SU-DHL-6 (cell line): ENCODE measurements at regions not wholly inside any gene's neighbourhood (a gene's known extent, or its start where the extent isn't known, plus 50 kb on each side); places are given as distances from the start of the nearest gene placed in this dataset.

ENCODE experiments used
- H2AFZ ChIP-seq: fragments of 200-600 bp; sonication (generic); 2 replicates; pipeline ENCODE4 v1.6.1; 2014; ENCODE audit warnings: low read depth, mild to moderate bottlenecking, moderate library complexity, mixed read lengths, antibody characterized with exemption, low read length; ENCODE audit not compliant: severe bottlenecking
- H3F3A ChIP-seq: fragments of 200-600 bp; shearing (Covaris generic); 2 replicates; pipeline ENCODE4 v1.6.0; 2016; ENCODE audit warnings: antibody characterized with exemption, mild to moderate bottlenecking; ENCODE audit not compliant: insufficient read depth
- H3K27ac ChIP-seq: fragments of 200-600 bp; sonication (generic); 2 replicates; pipeline ENCODE4 v1.5.1; 2016; ENCODE audit warnings: low read depth, mild to moderate bottlenecking, low read length, moderate library complexity, mixed read lengths
- H3K27me3 ChIP-seq: fragments of 200-600 bp; sonication (generic), shearing (Covaris generic); 2 replicates; pipeline ENCODE4 v1.6.0; 2014; ENCODE audit warnings: mild to moderate bottlenecking, low read length
- H3K36me3 ChIP-seq: fragments of 200-600 bp; sonication (generic); 2 replicates; pipeline ENCODE4 v1.6.1; 2014; ENCODE audit warnings: mild to moderate bottlenecking, low read length, mixed read lengths
- H3K4me2 ChIP-seq: fragments of 300-600, 200-600 bp; shearing (Covaris generic), sonication (generic); 2 replicates; pipeline ENCODE4 v1.6.0; 2014; ENCODE audit warnings: low read length, low read depth, mild to moderate bottlenecking; ENCODE audit not compliant: poor library complexity, severe bottlenecking
- H3K4me3 ChIP-seq: fragments of 200-600 bp; sonication (generic); 2 replicates; pipeline ENCODE4 v1.5.1; 2014; ENCODE audit warnings: antibody characterized with exemption, low read length, mild to moderate bottlenecking, mixed read lengths; ENCODE audit not compliant: insufficient read depth, poor library complexity, severe bottlenecking
- H3K79me2 ChIP-seq: fragments of 200-600 bp; sonication (generic); 2 replicates; pipeline ENCODE4 v1.6.1; 2014; ENCODE audit warnings: mild to moderate bottlenecking, low read length, moderate library complexity; ENCODE audit not compliant: insufficient read depth
- H3K9ac ChIP-seq: fragments of 200-600 bp; sonication (generic); 2 replicates; pipeline ENCODE4 v1.7.0; 2014; ENCODE audit warnings: mild to moderate bottlenecking, low read length
- H3K9me2 ChIP-seq: fragments of 200-600 bp; sonication (generic); replicated peaks from 2 replicates; pipeline ENCODE4 v1.6.1; 2014; ENCODE audit warnings: low read length; ENCODE audit not compliant: insufficient read depth
- H3K9me3 ChIP-seq: fragments of 200-600 bp; sonication (generic); 2 replicates; pipeline ENCODE4 v1.6.1; 2014; ENCODE audit warnings: low read length, mixed read lengths; ENCODE audit not compliant: insufficient read depth
- H4K20me1 ChIP-seq: fragments of 200-600 bp; sonication (generic); 2 replicates; pipeline ENCODE4 v1.6.1; 2014; ENCODE audit warnings: low read depth, mild to moderate bottlenecking, antibody characterized with exemption, low read length, moderate library complexity, mixed read lengths
- EZH2phosphoT487 ChIP-seq: fragments of 200-600 bp; sonication (generic), shearing (Covaris generic); conservative IDR thresholded peaks from 2 replicates; pipeline ENCODE4 v1.6.1; 2018; ENCODE audit warnings: mild to moderate bottlenecking, antibody characterized with exemption, low read length, moderate library complexity, mixed read lengths
- TF ChIP-seq, protein P1 (sequence below): fragments of 200-600 bp; sonication (generic); IDR thresholded peaks from one replicate; pipeline ENCODE4 v1.5.1; 2017; ENCODE audit warnings: antibody characterized with exemption, mild to moderate bottlenecking, low read length, moderate library complexity; ENCODE audit not compliant: insufficient read depth, poor library complexity, severe bottlenecking

DNA sequence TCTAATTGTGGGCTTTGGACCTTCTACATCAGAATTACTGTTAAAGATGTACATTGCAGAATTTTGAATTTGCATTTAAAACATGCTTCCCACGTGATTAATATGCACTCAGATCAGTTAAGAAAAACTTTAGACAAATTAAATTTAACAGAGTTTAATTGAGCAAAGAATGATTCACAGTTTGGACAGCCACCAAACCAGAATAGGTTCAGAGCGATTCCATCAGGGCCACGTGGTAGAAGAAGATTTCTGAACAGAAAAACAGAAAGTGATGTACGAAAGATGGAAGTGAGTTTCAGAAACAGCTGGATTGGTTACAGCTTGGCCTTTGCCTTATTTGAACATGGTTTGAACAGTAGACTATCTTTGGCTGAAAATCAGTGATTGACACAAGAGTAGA is 704.2 kb upstream of the MAP3K7 start:
- Histone ChIP-seq H3K9ac (no peak overlapping the region), H3K27me3 (no peaks in the 10 kb centered on the region)

DNA sequence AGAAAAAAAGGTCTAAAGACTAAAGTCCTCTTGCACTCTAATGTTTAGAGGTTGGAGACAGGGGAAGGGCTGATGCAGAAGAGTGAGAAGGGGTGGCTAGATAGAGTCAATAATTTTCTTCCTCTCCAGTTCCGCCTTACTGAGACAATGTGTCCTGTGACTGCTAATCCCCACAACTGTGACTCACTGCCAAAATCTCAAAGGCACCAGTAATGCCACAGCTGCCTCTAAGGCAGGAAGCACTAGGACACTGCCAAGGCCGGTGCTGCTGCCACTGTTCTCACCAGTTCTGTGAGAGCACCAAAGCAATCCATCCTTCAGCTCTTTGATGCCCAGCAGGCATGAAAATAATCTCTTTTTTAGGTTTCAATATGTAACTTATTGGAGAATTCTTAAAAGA is 701.9 kb upstream of the MAP3K7 start:
- TF ChIP-seq EZH2phosphoT487, result no peak
- TF ChIP-seq, protein P1, sequence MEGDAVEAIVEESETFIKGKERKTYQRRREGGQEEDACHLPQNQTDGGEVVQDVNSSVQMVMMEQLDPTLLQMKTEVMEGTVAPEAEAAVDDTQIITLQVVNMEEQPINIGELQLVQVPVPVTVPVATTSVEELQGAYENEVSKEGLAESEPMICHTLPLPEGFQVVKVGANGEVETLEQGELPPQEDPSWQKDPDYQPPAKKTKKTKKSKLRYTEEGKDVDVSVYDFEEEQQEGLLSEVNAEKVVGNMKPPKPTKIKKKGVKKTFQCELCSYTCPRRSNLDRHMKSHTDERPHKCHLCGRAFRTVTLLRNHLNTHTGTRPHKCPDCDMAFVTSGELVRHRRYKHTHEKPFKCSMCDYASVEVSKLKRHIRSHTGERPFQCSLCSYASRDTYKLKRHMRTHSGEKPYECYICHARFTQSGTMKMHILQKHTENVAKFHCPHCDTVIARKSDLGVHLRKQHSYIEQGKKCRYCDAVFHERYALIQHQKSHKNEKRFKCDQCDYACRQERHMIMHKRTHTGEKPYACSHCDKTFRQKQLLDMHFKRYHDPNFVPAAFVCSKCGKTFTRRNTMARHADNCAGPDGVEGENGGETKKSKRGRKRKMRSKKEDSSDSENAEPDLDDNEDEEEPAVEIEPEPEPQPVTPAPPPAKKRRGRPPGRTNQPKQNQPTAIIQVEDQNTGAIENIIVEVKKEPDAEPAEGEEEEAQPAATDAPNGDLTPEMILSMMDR, result no peak
- no peak overlapping the region for H3K27ac ChIP-seq
- H3F3A ChIP-seq, result no peaks in the 10 kb centered on the region
- no peaks in the 10 kb centered on the region for H3K9me2 ChIP-seq
- H3K9me3 ChIP-seq, result no peaks in the 10 kb centered on the region
- H3K27me3 ChIP-seq, result no peaks in the 10 kb centered on the region
- H2AFZ ChIP-seq, result no peak overlapping the region
- H3K4me2 ChIP-seq, result no peak overlapping the region
- H4K20me1 ChIP-seq, result no peaks in the 10 kb centered on the region
- no peaks in the 10 kb centered on the region for H3K36me3 ChIP-seq
- no peak overlapping the region for H3K9ac ChIP-seq
- H3K79me2 ChIP-seq, result no peaks in the 10 kb centered on the region
- H3K4me3 ChIP-seq, result no peak overlapping the region

More for the DNA sequence above, 704.2 kb upstream of the MAP3K7 start:
- Histone ChIP-seq H2AFZ (no peak overlapping the region), H3F3A (no peaks in the 10 kb centered on the region), H3K9me3 (no peaks in the 10 kb centered on the region), H3K79me2 (no peaks in the 10 kb centered on the region), H3K36me3 (no peaks in the 10 kb centered on the region), H3K4me3 (no peak overlapping the region), H3K4me2 (no peak overlapping the region), H4K20me1 (no peaks in the 10 kb centered on the region), H3K9me2 (no peaks in the 10 kb centered on the region), H3K27ac (no peak overlapping the region)
- TF ChIP-seq EZH2phosphoT487, result no peak
- TF ChIP-seq, protein P1, result no peak

DNA sequence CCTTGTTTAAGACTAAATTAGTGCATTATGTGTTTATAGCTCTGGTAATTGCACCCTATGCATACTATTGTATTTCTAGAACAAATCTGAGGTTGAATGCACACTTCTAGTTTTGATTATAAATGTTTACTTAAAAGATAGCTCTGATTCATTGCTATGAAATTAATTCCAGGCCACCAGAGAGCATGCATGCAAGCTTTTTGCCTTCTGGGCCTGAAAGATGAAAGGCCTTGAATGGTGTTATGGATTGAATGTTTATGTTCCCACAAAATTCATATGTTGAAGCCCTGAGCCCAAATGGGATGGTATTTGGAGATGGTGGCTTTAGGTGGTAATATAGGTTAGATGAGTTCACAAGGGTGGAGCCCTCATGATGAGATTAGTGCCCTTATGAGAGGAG is 695.0 kb upstream of the MAP3K7 start:
- TF ChIP-seq, protein P1, result no peak
- no peak for TF ChIP-seq EZH2phosphoT487
- no peak overlapping the region for H3K4me3 ChIP-seq

DNA sequence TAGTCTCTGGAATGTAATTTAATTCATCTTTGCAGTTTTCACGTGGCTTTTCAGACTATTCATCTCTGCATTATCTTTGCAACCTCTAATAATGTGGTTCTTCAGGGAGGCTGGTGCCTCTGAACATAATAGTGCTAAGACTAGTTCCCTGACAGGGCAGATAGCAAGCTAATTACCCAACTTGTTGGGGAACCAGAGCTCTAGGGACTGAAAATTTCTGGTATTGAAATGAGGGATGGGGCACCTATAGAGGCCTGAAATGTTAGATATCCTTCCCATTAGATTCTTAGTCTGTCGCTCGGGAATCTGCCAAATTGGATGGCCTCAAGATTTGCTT is 693.6 kb upstream of the MAP3K7 start:
- no peaks in the 10 kb centered on the region for H3K79me2 ChIP-seq
- no peaks in the 10 kb centered on the region for H3K27me3 ChIP-seq
- H2AFZ ChIP-seq, result no peak overlapping the region
- no peak overlapping the region for H3K4me3 ChIP-seq
- H3K27ac ChIP-seq, result no peak overlapping the region
- no peak overlapping the region for H3K4me2 ChIP-seq
- H3K9ac ChIP-seq, result no peak overlapping the region
- no peaks in the 10 kb centered on the region for H3F3A ChIP-seq
- no peaks in the 10 kb centered on the region for H3K36me3 ChIP-seq
- TF ChIP-seq, protein P1, result no peak
- TF ChIP-seq EZH2phosphoT487, result no peak
- H3K9me2 ChIP-seq, result no peaks in the 10 kb centered on the region
- H3K9me3 ChIP-seq, result no peaks in the 10 kb centered on the region
- H4K20me1 ChIP-seq, result no peaks in the 10 kb centered on the region

More for the DNA sequence above, 695.0 kb upstream of the MAP3K7 start:
- Histone ChIP-seq H3K27ac (no peak overlapping the region), H3K27me3 (no peaks in the 10 kb centered on the region), H3K9me3 (no peaks in the 10 kb centered on the region), H3F3A (no peaks in the 10 kb centered on the region), H4K20me1 (no peaks in the 10 kb centered on the region), H2AFZ (no peak overlapping the region), H3K4me2 (no peak overlapping the region), H3K9me2 (no peaks in the 10 kb centered on the region), H3K36me3 (no peaks in the 10 kb centered on the region), H3K79me2 (no peaks in the 10 kb centered on the region), H3K9ac (no peak overlapping the region)
